NCI-H2171 treated with DMSO at 0.1 percent for 48 hours (cell line): ENCODE measurements at regions not wholly inside any gene's neighbourhood (a gene's known extent, or its start where the extent isn't known, plus 50 kb on each side); places are given as distances from the start of the nearest gene placed in this dataset.
A peak's percentile ranks its signal among the peaks of the same experiment; 100 is the strongest.
"Not testable (repeated sequence)": the region's sequence is repeated elsewhere in the genome, so short reads cannot be mapped to it uniquely, and the experiment has no call there.

Experiments
- DNase-seq: peaks from one replicate; lab custom pipeline; 2025; lab: John Stamatoyannopoulos, UW

- no peak for DNase-seq
Measured at GRCh38 chr13:70995338-70995737, 871.7 kb downstream of the DACH1 start.

GRCh38 chr13:70994191-70994590 is 872.8 kb downstream of the DACH1 start:
- DNase-seq = no peak

GRCh38 chr13:70987043-70987442 is 878.8 kb upstream of the KLHL1 start:
- no peak for DNase-seq

- no peak for DNase-seq
Measured at GRCh38 chr13:70985371-70985770, 877.1 kb upstream of the KLHL1 start.

GRCh38 chr13:70981219-70981618 is 873.0 kb upstream of the KLHL1 start:
- DNase-seq = not testable (repeated sequence)

GRCh38 chr13:70969321-70969720 is 861.1 kb upstream of the KLHL1 start:
- DNase-seq = no peak

GRCh38 chr13:70967564-70967963 is 859.3 kb upstream of the KLHL1 start:
- no peak for DNase-seq

GRCh38 chr13:70964874-70965273 is 856.6 kb upstream of the KLHL1 start:
- no peak for DNase-seq

GRCh38 chr13:70964124-70964523 is 855.9 kb upstream of the KLHL1 start:
- peak; percentile 23 for DNase-seq

GRCh38 chr13:70960841-70961443 is 852.7 kb upstream of the KLHL1 start:
- DNase-seq = peak; percentile 73

GRCh38 chr13:70959035-70959775 is 851.0 kb upstream of the KLHL1 start:
- no peak for DNase-seq

- no peak for DNase-seq
Measured at GRCh38 chr13:70955887-70956286, 847.6 kb upstream of the KLHL1 start.

- DNase-seq = no peak
Measured at GRCh38 chr13:70950664-70951063, 842.4 kb upstream of the KLHL1 start.

- no peak for DNase-seq
Measured at GRCh38 chr13:70945506-70945905, 837.3 kb upstream of the KLHL1 start.

- DNase-seq = no peak
Measured at GRCh38 chr13:70941454-70941853, 833.2 kb upstream of the KLHL1 start.

- DNase-seq = no peak
Measured at GRCh38 chr13:70938462-70938861, 830.2 kb upstream of the KLHL1 start.

- no peak for DNase-seq
Measured at GRCh38 chr13:70932511-70932910, 824.3 kb upstream of the KLHL1 start.

GRCh38 chr13:70923863-70924752 is 815.9 kb upstream of the KLHL1 start:
- no peak for DNase-seq

GRCh38 chr13:70911286-70911685 is 803.0 kb upstream of the KLHL1 start:
- no peak for DNase-seq

GRCh38 chr13:70908795-70909194 is 800.5 kb upstream of the KLHL1 start:
- no peak for DNase-seq

GRCh38 chr13:70905035-70905434 is 796.8 kb upstream of the KLHL1 start:
- DNase-seq = peak; percentile 26

- DNase-seq = no peak
Measured at GRCh38 chr13:70896136-70896535, 787.9 kb upstream of the KLHL1 start.

GRCh38 chr13:70895599-70895998 is 787.3 kb upstream of the KLHL1 start:
- DNase-seq = no peak
